Stomach (tissue), 8 donors: ENCODE measurements at regions not wholly inside any gene's neighbourhood (a gene's known extent, or its start where the extent isn't known, plus 50 kb on each side); places are given as distances from the start of the nearest gene placed in this dataset.
"Not testable (repeated sequence)": the region's sequence is repeated elsewhere in the genome, so short reads cannot be mapped to it uniquely, and the experiment has no call there.

Experiments used
- DNase-seq, 2 donors: peaks; one replicate each; pipeline versions ENCODE4 v3.0.0 to v3.0.0-alpha.2; 2013 to 2019
- H3K27ac ChIP-seq, 5 donors: fragments of 200-600 bp in 4 of 5; sonication (generic) in 4 of 5; one replicate each; pipeline ENCODE4 v1.5.1; 2013 to 2019; ENCODE audit warnings: mild to moderate bottlenecking in 1 of 5, moderate library complexity in 1 of 5
- H3K27me3 ChIP-seq, 3 donors: fragments of 200-600 bp; sonication (generic); one replicate each; pipeline ENCODE4 v1.5.1; 2017 to 2019; ENCODE audit warnings: mixed run types in 1 of 3
- H3K36me3 ChIP-seq, 4 donors: fragments of 200-600 bp; sonication (generic); 1 replicate in 3 of 4; 2 replicates in 1 of 4; pipeline ENCODE4 v1.5.1; 2016 to 2019
- H3K4me1 ChIP-seq, 4 donors: fragments of 200-600 bp; sonication (generic); one replicate each; pipeline ENCODE4 v1.5.1; 2016 to 2019
- H3K4me3 ChIP-seq, 4 donors: fragments of 200-600 bp; sonication (generic) in 3 of 4; one replicate each; pipeline ENCODE4 v1.5.1; 2016 to 2019; ENCODE audit warnings: mild to moderate bottlenecking in 1 of 4
- H3K9me3 ChIP-seq, 4 donors: fragments of 200-600 bp; sonication (generic); one replicate each; pipeline ENCODE4 v1.5.1; 2016 to 2019
- CTCF ChIP-seq, 7 experiments: fragments of 450-650 bp in 4 of 7; fragments of 200-600 bp in 3 of 7; sonication (generic) in 3 of 7; IDR thresholded peaks; one replicate each; pipeline ENCODE4 v1.5.1; 2016 to 2019; ENCODE audit warnings: antibody characterized with exemption in 7 of 7, control low read depth in 2 of 7, mild to moderate bottlenecking in 1 of 7
- EP300 ChIP-seq: sonication (generic); formaldehyde crosslinking; IDR thresholded peaks from one replicate; pipeline ENCODE4 v1.6.1; 2017; ENCODE audit warnings: antibody characterized with exemption
- POLR2A ChIP-seq, 4 donors: fragments of 450-650 bp; IDR thresholded peaks; one replicate each; pipeline ENCODE4 v1.6.1; 2016; ENCODE audit warnings: antibody characterized with exemption in 4 of 4, control low read depth in 2 of 4, mild to moderate bottlenecking in 1 of 4, moderate library complexity in 1 of 4
- POLR2AphosphoS5 ChIP-seq, 3 donors: sonication (generic); formaldehyde crosslinking; IDR thresholded peaks; one replicate each; pipeline ENCODE4 v1.6.1; 2016; ENCODE audit warnings: antibody characterized with exemption in 3 of 3
- WGBS, 5 donors: extraction: QIAGEN DNeasy Blood & Tissue Kit in 3 of 5; methylation state at CpG; one replicate each; pipeline versions ENCODE4 v1.1.5 to v1.1.7; 2013 to 2018; 5-methylcytosine and 5-hydroxymethylcytosine counted together
- intact Hi-C: fragments of 100-400 bp; cut with DNase I; formaldehyde crosslinking; loops from one replicate; pipeline ENCODE4 v1.15.1; 2023; ENCODE audit warnings: low total_unique reads
- donor health status: healthy with polysubstance abuse.
- donor health status: Bipolar disorder and iron deficiency.
- donor health status: healthy.

GRCh38 chrX:107296184-107296583, 89.8 kb downstream of the DNAAF6 start:
- H3K27ac ChIP-seq, H3K4me3 ChIP-seq, H3K9me3 ChIP-seq, H3K36me3 ChIP-seq, DNase-seq, intact Hi-C loops, H3K27me3 ChIP-seq, H3K4me1 ChIP-seq: not testable (repeated sequence)
- 77 to 100% (median 91%) methylated on average over 2 of the region's 2 CpGs for WGBS, 5 donors

- no peak for DNase-seq
- H3K27me3 ChIP-seq = peaks cover 0 to 5% (median 3%) of the 10 kb centered on the region in 3 donors
- intact Hi-C loops = no loop called here
- H3K27ac ChIP-seq = no peak overlapping the region
- WGBS, 5 donors = 47 to 90% (median 74%) methylated on average over 2 of the region's 2 CpGs
- TF ChIP-seq EP300 (no peak), POLR2A (IDR thresholded peaks at IDR 0.05) (no peak), POLR2AphosphoS5 (IDR thresholded peaks at IDR 0.05) (no peak), CTCF (IDR thresholded peaks at IDR 0.05) (no peak)
- no peaks in the 10 kb centered on the region for H3K4me1 ChIP-seq
- H3K4me3 ChIP-seq = no peak overlapping the region
- H3K36me3 ChIP-seq = no peaks in the 10 kb centered on the region
- no peaks in the 10 kb centered on the region for H3K9me3 ChIP-seq
These were observed 91.9 kb downstream of the DNAAF6 start for GRCh38 chrX:107298276-107298675.

DNA sequence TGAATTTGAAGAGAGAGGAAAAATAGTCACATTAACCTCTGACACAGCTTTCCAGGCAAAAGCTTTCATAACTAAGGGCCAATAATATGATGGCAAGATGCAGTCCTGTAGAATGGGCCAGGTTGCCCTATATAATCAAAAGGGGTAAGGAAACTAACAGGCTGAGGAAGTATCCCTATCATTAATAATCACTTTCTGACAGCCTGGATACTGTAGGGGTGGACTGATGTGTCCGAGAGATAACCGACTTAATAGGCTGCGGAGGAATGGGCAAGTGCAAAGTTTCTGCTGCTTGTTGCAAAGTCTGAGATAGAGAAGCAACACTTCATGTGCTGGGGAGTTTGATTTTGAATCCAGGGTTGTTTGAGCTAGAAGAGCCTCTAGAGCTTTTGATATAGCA, 94.8 kb downstream of the DNAAF6 start:
- TF ChIP-seq EP300 (no peak), POLR2AphosphoS5 (IDR thresholded peaks at IDR 0.05) (no peak), POLR2A (IDR thresholded peaks at IDR 0.05) (no peak), CTCF (IDR thresholded peaks at IDR 0.05) (no peak)
- no peak overlapping the region for H3K27ac ChIP-seq
- intact Hi-C loops = no loop called here

GRCh38 chrX:107304141-107304540, 97.7 kb downstream of the DNAAF6 start:
- Histone ChIP-seq H3K9me3 (peaks cover 0 to 7% (median 4%) of the 10 kb centered on the region in 4 donors), H3K27me3 (peaks cover 0 to 12% (median 0%) of the 10 kb centered on the region in 3 donors), H3K4me3 (no peak overlapping the region), H3K4me1 (no peaks in the 10 kb centered on the region), H3K27ac (no peak overlapping the region), H3K36me3 (no peaks in the 10 kb centered on the region)
- no peak for TF ChIP-seq CTCF (IDR thresholded peaks at IDR 0.05)
- TF ChIP-seq POLR2AphosphoS5 (IDR thresholded peaks at IDR 0.05) = no peak
- TF ChIP-seq EP300 = no peak
- no peak for TF ChIP-seq POLR2A (IDR thresholded peaks at IDR 0.05)
- intact Hi-C loops = no loop called here
- WGBS, 5 donors = 36 to 59% (median 43%) methylated on average over 2 of the region's 2 CpGs
- DNase-seq = no peak

More for the DNA sequence above, 94.8 kb downstream of the DNAAF6 start:
- H3K4me1 ChIP-seq = no peaks in the 10 kb centered on the region
- peaks cover 0 to 12% (median 0%) of the 10 kb centered on the region in 3 donors for H3K27me3 ChIP-seq
- peaks cover 0 to 7% (median 4%) of the 10 kb centered on the region in 4 donors for H3K9me3 ChIP-seq
- no peaks in the 10 kb centered on the region for H3K36me3 ChIP-seq
- DNase-seq = no peak
- 66 to 85% (median 81%) methylated on average over 3 of the region's 3 CpGs for WGBS, 5 donors
- H3K4me3 ChIP-seq = no peak overlapping the region

DNA sequence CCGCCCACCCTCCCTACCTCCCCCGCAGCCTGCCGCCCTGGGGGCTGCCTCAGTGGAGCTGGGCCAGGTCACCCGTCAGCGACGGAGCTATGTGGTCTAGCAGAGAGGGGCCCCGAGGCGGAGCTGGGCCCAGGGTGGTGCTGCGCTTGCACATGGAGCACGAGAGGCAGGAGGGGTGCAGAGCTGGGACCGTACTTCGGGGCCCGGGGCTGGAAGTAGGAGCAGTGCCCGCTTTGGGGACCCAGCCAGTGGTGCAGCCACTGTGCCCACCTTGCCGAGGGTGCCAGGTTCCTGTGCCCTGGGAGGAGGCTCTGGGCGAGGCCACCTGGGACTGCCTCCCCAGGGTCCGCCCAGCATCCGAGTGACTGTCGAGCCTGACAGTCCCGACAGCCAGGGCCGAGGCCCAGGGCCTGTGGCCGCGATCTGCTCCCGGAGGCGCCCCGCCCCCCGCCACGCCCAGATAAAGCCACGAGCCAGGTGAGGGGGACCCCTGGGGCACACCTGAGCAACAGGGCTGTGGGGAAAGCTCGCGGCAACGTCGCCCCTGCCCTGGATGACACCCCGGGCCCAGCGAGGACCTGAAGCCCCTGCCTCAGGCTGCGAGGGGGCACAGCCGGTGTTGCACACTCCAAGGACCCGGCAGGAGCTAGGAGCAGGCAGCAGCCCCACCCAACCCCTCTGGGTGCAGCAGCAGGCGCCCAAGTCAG, 117.5 kb downstream of the DNAAF6 start:
- no peak overlapping the region for H3K4me3 ChIP-seq
- peaks cover 0 to 8% (median 2%) of the 10 kb centered on the region in 4 donors for H3K4me1 ChIP-seq
- peaks cover 7 to 31% (median 16%) of the 10 kb centered on the region in 3 donors for H3K27me3 ChIP-seq
- no peaks in the 10 kb centered on the region for H3K36me3 ChIP-seq
- no peak for DNase-seq
- no peak for TF ChIP-seq CTCF (IDR thresholded peaks at IDR 0.05)
- 29 to 59% (median 47%) methylated on average over 17 to 39 of the region's 39 CpGs; no CpG with 5 or more reads in 1 of the 5 donors for WGBS, 5 donors
- no peaks in the 10 kb centered on the region for H3K9me3 ChIP-seq
- intact Hi-C loops = no loop called here
- no peak overlapping the region for H3K27ac ChIP-seq
